ENCODE measurements at regions not wholly inside any gene's neighbourhood (a gene's known extent, or its start where the extent isn't known, plus 50 kb on each side); places are given as distances from the start of the nearest gene placed in this dataset.

DNA sequence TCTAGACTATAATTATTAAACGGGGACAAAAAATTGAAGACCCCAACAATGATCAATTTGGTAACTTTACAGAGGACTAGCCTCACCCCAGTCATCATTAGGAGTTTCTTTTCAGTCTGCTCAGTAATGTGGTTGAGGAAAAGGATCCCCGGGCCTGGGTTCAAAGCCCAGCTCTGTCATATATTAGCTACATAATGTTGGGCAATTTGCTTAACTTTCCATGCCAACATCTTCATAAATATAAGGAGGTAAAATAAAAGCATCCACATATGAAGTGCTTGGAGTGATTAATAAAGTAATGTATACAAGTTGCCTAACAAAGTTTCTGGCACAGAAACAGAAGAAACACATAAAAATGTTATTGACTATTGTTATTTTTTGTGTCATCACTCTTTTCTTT, 53.4 kb upstream of the ANTXR2 start:
- ChIA-PET CTCF (interaction anchor here (0.6 to 0.9 kb wide), 2 partner anchors 14 to 1056 kb away, joined by 3 to 4 read pairs; no protein-coding TSS in a partner anchor), POLR2A (ENCODE audit: unreplicated experiment) (no interaction called here)
- H2AK5ac ChIP-seq (ENCODE audit: low read depth, low read length) = peak overlapping the region; percentile 54; the same call in 1 of the 2 replicates
- H2BK20ac ChIP-seq (ENCODE audit: low read depth, low read length) = peak overlapping the region; percentile 39; the same call in 1 of the 2 replicates
- H4K20me1 ChIP-seq (ENCODE audit: insufficient read depth, low read length) = no peaks in the 10 kb centered on the region
- H3K4me1 ChIP-seq (ENCODE audit: control insufficient read depth, insufficient read depth, low read length) = peaks cover 5% of the 10 kb centered on the region; the same call in 1 of the 2 replicates
- intact Hi-C loops (cut with micrococcal nuclease) = no loop called here
- no TSS peak for BruUV-seq (replicated peaks)
- H2BK15ac ChIP-seq (ENCODE audit: low read depth, low read length) = peak overlapping the region; percentile 44; the same call in 1 of the 3 replicates
- no peak for ATAC-seq (ENCODE audit: low read depth)
- H3K36me3 ChIP-seq (ENCODE audit: control insufficient read depth, insufficient read depth, low read length) = no peaks in the 10 kb centered on the region
- no peak overlapping the region for H2AFZ ChIP-seq (replicated peaks; ENCODE audit: low read length, poor library complexity)
- no peaks in the 10 kb centered on the region for H3K9me1 ChIP-seq (ENCODE audit: insufficient read depth, low read length)
- H3K14ac ChIP-seq (replicated peaks; ENCODE audit: low read depth, low read length) = no peak overlapping the region
- H3K9ac ChIP-seq (ENCODE audit: low read depth, low read length) = no peak overlapping the region
- no peak overlapping the region for H3K27ac ChIP-seq (ENCODE audit: insufficient read depth, low read length)
- WGBS, 2 experiments (ENCODE audit: extremely low coverage in 2 of 2, insufficient read length in 1 of 2) = no CpG with 5 or more reads among the region's 2 CpGs
- H2BK5ac ChIP-seq (ENCODE audit: low read depth, low read length, poor library complexity, severe bottlenecking) = no peak overlapping the region
- no peak overlapping the region for H3K4me3 ChIP-seq (ENCODE audit: insufficient read depth, low read depth, low read length)
- H3K27me3 ChIP-seq (ENCODE audit: control insufficient read depth, insufficient read depth, low read length) = no peaks in the 10 kb centered on the region
- TF ChIP-seq BHLHE40 (IDR thresholded peaks at IDR 0.05; ENCODE audit: low read depth, low read length) (no peak), RAD21 (IDR thresholded peaks at IDR 0.05; ENCODE audit: low read length) (no peak), POLR2A (IDR thresholded peaks at IDR 0.05; ENCODE audit: low read depth, low read length) (no peak), MAZ (IDR thresholded peaks at IDR 0.05; ENCODE audit: borderline replicate concordance, low read depth, low read length) (no peak), MAFK (IDR thresholded peaks at IDR 0.05; ENCODE audit: low read depth, low read length) (no peak), RFX5 (IDR thresholded peaks at IDR 0.05; ENCODE audit: low read depth, low read length) (no peak), NFE2L2 (IDR thresholded peaks at IDR 0.05; ENCODE audit: low read depth, low read length) (no peak), CHD1 (IDR thresholded peaks at IDR 0.05; ENCODE audit: low read depth, low read length) (no peak), FOS (IDR thresholded peaks at IDR 0.05; ENCODE audit: low read depth, low read length) (no peak)
- TF ChIP-seq, protein P1, sequence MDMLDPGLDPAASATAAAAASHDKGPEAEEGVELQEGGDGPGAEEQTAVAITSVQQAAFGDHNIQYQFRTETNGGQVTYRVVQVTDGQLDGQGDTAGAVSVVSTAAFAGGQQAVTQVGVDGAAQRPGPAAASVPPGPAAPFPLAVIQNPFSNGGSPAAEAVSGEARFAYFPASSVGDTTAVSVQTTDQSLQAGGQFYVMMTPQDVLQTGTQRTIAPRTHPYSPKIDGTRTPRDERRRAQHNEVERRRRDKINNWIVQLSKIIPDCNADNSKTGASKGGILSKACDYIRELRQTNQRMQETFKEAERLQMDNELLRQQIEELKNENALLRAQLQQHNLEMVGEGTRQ (IDR thresholded peaks at IDR 0.05; ENCODE audit: low read depth, low read length) = no peak
- H4K8ac ChIP-seq (ENCODE audit: low read depth in 2 of 2, low read length in 2 of 2) = 0 out of 4 replicates have a peak overlapping the region, but pooled peaks of 1 of the 2 experiments have one; percentile 9
- H3K9me3 ChIP-seq (ENCODE audit: control insufficient read depth, insufficient read depth, low read length) = no peaks in the 10 kb centered on the region
- in situ Hi-C loops (cut with MboI; ENCODE audit: low sequenced_read_pairs) = no loop called here
- dilution Hi-C loops (cut with HindIII; ENCODE audit: low sequenced_read_pairs, unreplicated experiment) = no loop called here
- H3K4ac ChIP-seq (ENCODE audit: low read depth, low read length) = no peak overlapping the region
- no peak overlapping the region for H2AK9ac ChIP-seq (replicated peaks; ENCODE audit: low read depth, low read length, poor library complexity)
- DNase-seq = no peak
- no peak overlapping the region for H4K91ac ChIP-seq (ENCODE audit: insufficient read depth, low read depth, low read length)
- H2BK120ac ChIP-seq (ENCODE audit: low read depth, low read length) = no peak overlapping the region; the same call in 1 of the 2 replicates
- no peak overlapping the region for H3K18ac ChIP-seq (ENCODE audit: low read depth, low read length)
- H4K5ac ChIP-seq (ENCODE audit: low read depth, low read length) = no peak overlapping the region
- H3K23ac ChIP-seq (ENCODE audit: low read depth, low read length) = no peak overlapping the region
- H3K56ac ChIP-seq (ENCODE audit: extremely low read depth, insufficient read depth, low read length) = no peak overlapping the region
- H3K4me2 ChIP-seq (ENCODE audit: low read depth, low read length) = no peak overlapping the region
- no peaks in the 10 kb centered on the region for H3K79me1 ChIP-seq (ENCODE audit: low read depth in 1 of 2, low read length in 2 of 2)

All from IMR-90 (cell line).